Right cardiac atrium (tissue), 5 donors: ENCODE measurements at regions not wholly inside any gene's neighbourhood (a gene's known extent, or its start where the extent isn't known, plus 50 kb on each side); places are given as distances from the start of the nearest gene placed in this dataset.

Source experiments
- ATAC-seq, 2 donors: fragments of 200-7000 bp; cut with Tn5 transposase; one replicate each; pipeline versions ENCODE4 v1.8.0 to v1.9.1; 2020; ENCODE audit warnings: moderate library complexity in 2 of 2, mild to moderate bottlenecking in 1 of 2
- DNase-seq, 3 donors: peaks; one replicate each; pipeline ENCODE4 v3.0.0-alpha.2; 2020
- H3K27ac ChIP-seq: one replicate; pipeline ENCODE4 v1.5.1; 2013; ENCODE audit warnings: mild to moderate bottlenecking, low read length, control low read depth, moderate library complexity
- H3K27me3 ChIP-seq: one replicate; pipeline ENCODE4 v1.6.1; 2013; ENCODE audit not compliant: control insufficient read depth, insufficient read depth
- H3K4me1 ChIP-seq: one replicate; pipeline ENCODE4 v1.6.1; 2013; ENCODE audit warnings: low read length; ENCODE audit not compliant: control insufficient read depth, insufficient read depth
- H3K4me3 ChIP-seq: one replicate; pipeline ENCODE4 v1.5.1; 2013; ENCODE audit warnings: low read length, control low read depth
- H3K9me3 ChIP-seq: one replicate; pipeline ENCODE4 v1.6.1; 2013; ENCODE audit warnings: low read length; ENCODE audit not compliant: control insufficient read depth
- WGBS: extraction: QIAGEN DNeasy Blood & Tissue Kit; methylation state at CpG from one replicate; pipeline ENCODE4 v1.1.7; 2013; 5-methylcytosine and 5-hydroxymethylcytosine counted together
- intact Hi-C, 4 donors: fragments of 100-400 bp; cut with DNase I; formaldehyde crosslinking; loops; one replicate each; pipeline versions ENCODE4 v1.11.0 to v1.14.0; 2022 to 2023
- donor health status: healthy with polysubstance abuse.
- donor health status: DM: no; HTN: yes; CAD: no.
- donor health status: DM: no; HTN: no; CAD: no.
- donor health status: DM: no; HTN: yes; CAD: no; lungs with severe emphysema.
- donor health status: DM: yes; HTN: yes; CAD: no.

GRCh38 chr11:70811483-70811882 lies 413.2 kb downstream of the CTTN start:
- Histone ChIP-seq H3K4me3 (no peak overlapping the region), H3K4me1 (no peaks in the 10 kb centered on the region), H3K27ac (no peak overlapping the region), H3K27me3 (no peaks in the 10 kb centered on the region), H3K9me3 (no peaks in the 10 kb centered on the region)
- intact Hi-C loops = loop anchor here in 2 of 4 donors (10.0 kb wide), 1 partner anchor 603 kb away; no protein-coding TSS in a partner anchor
- DNase-seq (no peak), ATAC-seq (no peak)
- 98% methylated on average over 1 of the region's 1 CpG for WGBS

- no peaks in the 10 kb centered on the region for H3K4me1 ChIP-seq
- no peak overlapping the region for H3K4me3 ChIP-seq
- H3K27ac ChIP-seq = no peak overlapping the region
- no peak for ATAC-seq
- no peak for DNase-seq
- no peaks in the 10 kb centered on the region for H3K27me3 ChIP-seq
- 74% methylated on average over 4 of the region's 4 CpGs for WGBS
- intact Hi-C loops = loop anchor here in 2 of 4 donors (10.0 kb wide), 1 partner anchor 603 kb away; no protein-coding TSS in a partner anchor
- H3K9me3 ChIP-seq = no peaks in the 10 kb centered on the region
Observed at GRCh38 chr11:70811915-70812314, 413.6 kb downstream of the CTTN start.

GRCh38 chr11:70812472-70812871 lies 414.1 kb downstream of the CTTN start:
- Histone ChIP-seq H3K4me3 (no peak overlapping the region), H3K4me1 (no peaks in the 10 kb centered on the region), H3K27ac (no peak overlapping the region), H3K9me3 (no peaks in the 10 kb centered on the region), H3K27me3 (no peaks in the 10 kb centered on the region)
- intact Hi-C loops = loop anchor here in 2 of 4 donors (10.0 kb wide), 1 partner anchor 602 kb away; no protein-coding TSS in a partner anchor
- ATAC-seq = no peak
- 86% methylated on average over 4 of the region's 4 CpGs for WGBS
- DNase-seq = no peak

- no peak for ATAC-seq
- H3K9me3 ChIP-seq = no peaks in the 10 kb centered on the region
- no peaks in the 10 kb centered on the region for H3K27me3 ChIP-seq
- 86% methylated on average over 11 of the region's 11 CpGs for WGBS
- no peaks in the 10 kb centered on the region for H3K4me1 ChIP-seq
- DNase-seq = no peak
- intact Hi-C loops = loop anchor here in 2 of 4 donors (10.0 kb wide), 1 partner anchor 601 kb away; no protein-coding TSS in a partner anchor
- H3K27ac ChIP-seq = no peak overlapping the region
- H3K4me3 ChIP-seq = no peak overlapping the region
Observed at GRCh38 chr11:70813651-70814050, 415.3 kb downstream of the CTTN start.

GRCh38 chr11:70815485-70815832 lies 417.1 kb downstream of the CTTN start:
- Histone ChIP-seq H3K4me1 (no peaks in the 10 kb centered on the region), H3K4me3 (no peak overlapping the region), H3K27me3 (no peaks in the 10 kb centered on the region), H3K27ac (no peak overlapping the region), H3K9me3 (no peaks in the 10 kb centered on the region)
- 82% methylated on average over 7 of the region's 7 CpGs for WGBS
- ATAC-seq (no peak), DNase-seq (no peak)
- intact Hi-C loops = loop anchor here in 2 of 4 donors (10.0 kb wide), 1 partner anchor 599 kb away; no protein-coding TSS in a partner anchor

GRCh38 chr11:70816156-70816678 lies 417.9 kb downstream of the CTTN start:
- intact Hi-C loops = loop anchor here in 2 of 4 donors (10.0 kb wide), 1 partner anchor 599 kb away; no protein-coding TSS in a partner anchor
- Histone ChIP-seq H3K27ac (no peak overlapping the region), H3K9me3 (no peaks in the 10 kb centered on the region), H3K4me3 (no peak overlapping the region), H3K4me1 (no peaks in the 10 kb centered on the region), H3K27me3 (no peaks in the 10 kb centered on the region)
- ATAC-seq (no peak), DNase-seq (no peak)
- 71% methylated on average over 10 of the region's 10 CpGs for WGBS

GRCh38 chr11:70818351-70818750 lies 420.0 kb downstream of the CTTN start:
- DNase-seq = peak in 1 of 3 donors; percentile 1
- ATAC-seq = no peak

DNA sequence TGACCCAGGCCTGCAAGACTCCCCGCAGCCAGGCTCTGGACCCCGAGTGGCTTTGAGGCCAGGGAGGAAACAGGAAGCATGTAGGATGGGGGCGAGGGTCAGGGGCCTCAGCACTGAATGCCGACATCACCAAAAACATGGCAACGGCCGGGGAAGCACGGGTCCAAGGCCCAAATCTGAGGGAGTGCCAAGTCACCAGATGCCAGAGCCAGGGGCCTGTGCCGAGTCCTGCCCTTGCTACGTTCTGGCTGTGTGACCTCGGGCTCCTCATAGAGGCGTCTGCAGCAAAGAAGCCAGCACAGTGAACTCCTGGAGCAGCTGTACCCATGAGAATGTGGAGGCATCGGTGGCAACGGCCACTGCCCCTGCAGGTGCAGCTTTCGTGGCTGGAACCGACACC lies 420.7 kb downstream of the CTTN start:
- Histone ChIP-seq H3K4me1 (no peaks in the 10 kb centered on the region), H3K27me3 (no peaks in the 10 kb centered on the region), H3K27ac (no peak overlapping the region), H3K4me3 (no peak overlapping the region), H3K9me3 (no peaks in the 10 kb centered on the region)
- 63% methylated on average over 15 of the region's 15 CpGs for WGBS
- intact Hi-C loops = loop anchor here in 2 of 4 donors (10.0 kb wide), 1 partner anchor 596 kb away; no protein-coding TSS in a partner anchor
- ATAC-seq = no peak
- DNase-seq = peak in 1 of 3 donors; percentile 19

More at GRCh38 chr11:70818351-70818750, 420.0 kb downstream of the CTTN start:
- Histone ChIP-seq H3K27me3 (no peaks in the 10 kb centered on the region), H3K4me1 (no peaks in the 10 kb centered on the region), H3K27ac (no peak overlapping the region), H3K4me3 (no peak overlapping the region), H3K9me3 (no peaks in the 10 kb centered on the region)
- intact Hi-C loops = loop anchor here in 2 of 4 donors (10.0 kb wide), 1 partner anchor 596 kb away; no protein-coding TSS in a partner anchor
- WGBS = 45% methylated on average over 9 of the region's 9 CpGs

DNA sequence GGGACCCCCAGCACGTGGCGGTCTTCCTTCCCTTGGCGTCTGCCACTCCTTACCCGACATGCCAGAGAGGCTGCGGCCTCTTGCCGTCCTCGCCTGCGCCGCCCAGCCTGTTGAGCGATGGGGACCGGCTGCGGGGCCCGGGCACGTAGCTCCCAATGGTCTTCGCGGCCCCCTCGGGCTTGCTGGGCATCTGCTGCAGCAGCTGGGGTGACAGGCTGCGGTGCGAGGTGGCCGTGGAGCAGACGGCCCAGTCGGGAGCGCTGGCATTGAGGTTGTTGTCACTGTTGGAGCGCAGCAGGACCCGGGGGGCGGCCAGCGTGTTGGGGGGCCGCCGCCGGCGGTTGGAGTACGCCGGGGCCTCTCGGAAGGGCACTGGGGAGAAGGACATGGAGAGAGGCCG lies 422.0 kb downstream of the CTTN start:
- 93% methylated on average over 35 of the region's 35 CpGs for WGBS
- H3K27me3 ChIP-seq = no peaks in the 10 kb centered on the region

GRCh38 chr11:70820712-70821111 lies 422.4 kb downstream of the CTTN start:
- Histone ChIP-seq H3K9me3 (no peaks in the 10 kb centered on the region), H3K27me3 (no peaks in the 10 kb centered on the region), H3K4me3 (no peak overlapping the region), H3K4me1 (no peaks in the 10 kb centered on the region), H3K27ac (no peak overlapping the region)
- WGBS = 91% methylated on average over 14 of the region's 14 CpGs
- intact Hi-C loops = no loop called here
- ATAC-seq (no peak), DNase-seq (peak in 1 of 3 donors; percentile 14)

More for the DNA sequence above, 422.0 kb downstream of the CTTN start:
- H3K9me3 ChIP-seq = no peaks in the 10 kb centered on the region
- no peak overlapping the region for H3K27ac ChIP-seq
- no peak for ATAC-seq
- intact Hi-C loops = no loop called here
- H3K4me1 ChIP-seq = no peaks in the 10 kb centered on the region
- DNase-seq = peak in 1 of 3 donors; percentile 46
- H3K4me3 ChIP-seq = no peak overlapping the region

DNA sequence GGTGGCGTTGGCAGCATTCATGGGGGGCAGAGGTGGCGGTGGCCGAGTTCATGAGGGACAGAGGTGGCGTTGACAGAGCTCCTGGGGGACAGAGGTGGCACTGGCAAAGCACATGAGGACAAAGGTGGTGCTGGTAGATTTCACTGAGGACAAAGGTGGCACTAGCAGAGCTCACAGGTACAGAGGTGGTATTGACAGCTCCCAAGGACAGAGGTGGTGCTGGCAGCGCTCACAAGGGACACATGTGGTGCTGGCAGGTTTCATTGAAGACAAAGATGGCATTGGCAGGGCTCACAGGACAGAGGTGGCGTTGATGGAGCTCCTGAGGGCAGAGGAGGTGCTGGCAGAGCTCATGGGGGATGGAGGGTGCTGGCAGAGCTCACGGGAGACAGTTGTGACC lies 425.4 kb downstream of the CTTN start:
- H3K9me3 ChIP-seq = no peaks in the 10 kb centered on the region
- ATAC-seq (no peak), DNase-seq (no peak)
- H3K27ac ChIP-seq = no peak overlapping the region
- WGBS = 86% methylated on average over 7 of the region's 7 CpGs
- H3K4me1 ChIP-seq = no peaks in the 10 kb centered on the region
- no peaks in the 10 kb centered on the region for H3K27me3 ChIP-seq
- intact Hi-C loops = no loop called here
- H3K4me3 ChIP-seq = no peak overlapping the region
